ENCODE measurements at regions not wholly inside any gene's neighbourhood (a gene's known extent, or its start where the extent isn't known, plus 50 kb on each side); places are given as distances from the start of the nearest gene placed in this dataset.

DNA sequence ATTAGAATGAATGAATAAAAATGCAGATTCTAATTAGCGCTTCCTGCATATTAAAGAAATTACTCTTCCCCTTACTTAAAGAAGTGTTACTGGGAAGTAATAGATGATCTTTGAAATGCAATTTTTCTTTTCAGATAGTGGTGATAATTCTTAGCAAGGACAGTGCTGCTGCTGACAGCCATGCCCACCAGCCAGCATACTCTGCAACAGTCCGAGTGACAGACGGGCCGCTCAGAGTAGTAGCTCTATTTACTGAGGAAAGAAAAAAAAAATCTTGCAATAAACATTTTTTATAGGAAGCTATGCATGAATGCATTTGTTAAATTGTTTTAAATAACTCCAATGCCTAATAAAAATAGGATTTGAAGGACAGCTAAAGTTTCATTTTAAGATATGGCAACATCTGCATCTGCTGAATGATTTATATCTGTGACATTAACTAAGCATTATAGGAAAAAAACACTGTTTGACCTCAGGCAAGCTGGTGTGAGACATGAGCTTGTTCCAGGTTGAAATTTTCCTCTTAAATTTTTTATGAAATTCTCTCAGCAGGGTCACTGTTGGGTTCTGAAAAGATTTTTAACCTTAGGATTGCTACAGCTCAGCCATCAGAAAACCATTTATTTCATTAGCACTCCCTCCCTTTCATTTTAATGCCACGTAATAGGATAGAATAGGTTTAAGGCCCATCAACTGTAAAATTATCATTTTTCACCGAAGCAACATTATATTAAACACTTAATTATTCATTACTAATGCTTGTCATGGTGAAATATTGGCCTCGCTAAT lies 393.8 kb downstream of the DCDC2C start:
- Mint-ChIP-seq H3K27me3 (ENCODE audit: insufficient read depth, unreplicated experiment) (peaks cover 8% of the 10 kb centered on the region), H3K4me3 (ENCODE audit: unreplicated experiment) (no peak overlapping the region), H3K9me3 (ENCODE audit: unreplicated experiment) (peaks cover 5% of the 10 kb centered on the region), H3K36me3 (ENCODE audit: insufficient read depth, unreplicated experiment) (no peaks in the 10 kb centered on the region), H3K4me1 (ENCODE audit: low read depth, unreplicated experiment) (no peaks in the 10 kb centered on the region), H3K27ac (ENCODE audit: unreplicated experiment) (no peak overlapping the region)
- TF ChIP-seq, protein P1, sequence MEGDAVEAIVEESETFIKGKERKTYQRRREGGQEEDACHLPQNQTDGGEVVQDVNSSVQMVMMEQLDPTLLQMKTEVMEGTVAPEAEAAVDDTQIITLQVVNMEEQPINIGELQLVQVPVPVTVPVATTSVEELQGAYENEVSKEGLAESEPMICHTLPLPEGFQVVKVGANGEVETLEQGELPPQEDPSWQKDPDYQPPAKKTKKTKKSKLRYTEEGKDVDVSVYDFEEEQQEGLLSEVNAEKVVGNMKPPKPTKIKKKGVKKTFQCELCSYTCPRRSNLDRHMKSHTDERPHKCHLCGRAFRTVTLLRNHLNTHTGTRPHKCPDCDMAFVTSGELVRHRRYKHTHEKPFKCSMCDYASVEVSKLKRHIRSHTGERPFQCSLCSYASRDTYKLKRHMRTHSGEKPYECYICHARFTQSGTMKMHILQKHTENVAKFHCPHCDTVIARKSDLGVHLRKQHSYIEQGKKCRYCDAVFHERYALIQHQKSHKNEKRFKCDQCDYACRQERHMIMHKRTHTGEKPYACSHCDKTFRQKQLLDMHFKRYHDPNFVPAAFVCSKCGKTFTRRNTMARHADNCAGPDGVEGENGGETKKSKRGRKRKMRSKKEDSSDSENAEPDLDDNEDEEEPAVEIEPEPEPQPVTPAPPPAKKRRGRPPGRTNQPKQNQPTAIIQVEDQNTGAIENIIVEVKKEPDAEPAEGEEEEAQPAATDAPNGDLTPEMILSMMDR (IDR thresholded peaks at IDR 0.05; ENCODE audit: insufficient read depth in 1 of 2, low read depth in 1 of 2, low read length in 1 of 2, severe bottlenecking in 1 of 2, unreplicated experiment in 1 of 2), result no peak
- Histone ChIP-seq H3K9me3 (no peaks in the 10 kb centered on the region), H3K4me1 (no peaks in the 10 kb centered on the region), H3K36me3 (ENCODE audit: control insufficient read depth, insufficient read depth, low read length) (no peaks in the 10 kb centered on the region), H3K4me3 (ENCODE audit: low read depth, low read length) (no peak overlapping the region), H3K27me3 (replicated peaks; ENCODE audit: control insufficient read depth, insufficient read depth, low read length) (no peaks in the 10 kb centered on the region)
- ChIA-PET POLR2A (no interaction called here), CTCF (no interaction called here)
- intact Hi-C loops (cut with micrococcal nuclease; ENCODE audit: unreplicated experiment), result no loop called here
- no peak for DNase-seq
- BruUV-seq (replicated peaks), result no TSS peak

DNA sequence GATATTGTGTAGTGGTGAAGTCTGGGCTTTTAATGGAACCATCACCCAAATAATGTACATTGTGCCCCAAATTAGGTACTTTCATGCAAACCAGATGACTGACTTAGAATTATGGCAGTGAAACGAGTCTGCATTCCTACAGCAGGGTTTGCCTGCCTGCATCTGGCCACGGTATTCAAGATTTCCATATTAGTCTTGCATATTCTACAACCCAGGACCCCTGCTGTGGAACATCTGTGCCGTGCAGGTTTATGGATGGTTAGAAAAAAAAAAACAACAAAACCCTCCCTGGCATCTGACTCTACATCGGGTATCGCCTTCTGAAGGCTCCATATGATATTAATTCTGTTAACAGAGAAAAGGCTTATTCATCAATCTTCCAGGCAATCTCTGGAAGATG lies 394.8 kb downstream of the DCDC2C start:
- Mint-ChIP-seq H3K27ac (ENCODE audit: unreplicated experiment) (no peak overlapping the region), H3K9me3 (ENCODE audit: unreplicated experiment) (peaks cover 5% of the 10 kb centered on the region), H3K4me3 (ENCODE audit: unreplicated experiment) (no peak overlapping the region), H3K4me1 (ENCODE audit: low read depth, unreplicated experiment) (no peaks in the 10 kb centered on the region), H3K27me3 (ENCODE audit: insufficient read depth, unreplicated experiment) (peaks cover 8% of the 10 kb centered on the region), H3K36me3 (ENCODE audit: insufficient read depth, unreplicated experiment) (no peaks in the 10 kb centered on the region)
- no peak for DNase-seq
- H3K4me3 ChIP-seq (ENCODE audit: low read depth, low read length), result no peak overlapping the region
- no peaks in the 10 kb centered on the region for H3K4me1 ChIP-seq
- intact Hi-C loops (cut with micrococcal nuclease; ENCODE audit: unreplicated experiment), result no loop called here
- ChIA-PET CTCF (no interaction called here), POLR2A (no interaction called here)
- H3K27me3 ChIP-seq (replicated peaks; ENCODE audit: control insufficient read depth, insufficient read depth, low read length), result no peaks in the 10 kb centered on the region
- no TSS peak for BruUV-seq (replicated peaks)
- H3K9me3 ChIP-seq, result no peaks in the 10 kb centered on the region
- TF ChIP-seq, protein P1 (IDR thresholded peaks at IDR 0.05; ENCODE audit: insufficient read depth in 1 of 2, low read depth in 1 of 2, low read length in 1 of 2, severe bottlenecking in 1 of 2, unreplicated experiment in 1 of 2), result no peak
- H3K36me3 ChIP-seq (ENCODE audit: control insufficient read depth, insufficient read depth, low read length), result no peaks in the 10 kb centered on the region

DNA sequence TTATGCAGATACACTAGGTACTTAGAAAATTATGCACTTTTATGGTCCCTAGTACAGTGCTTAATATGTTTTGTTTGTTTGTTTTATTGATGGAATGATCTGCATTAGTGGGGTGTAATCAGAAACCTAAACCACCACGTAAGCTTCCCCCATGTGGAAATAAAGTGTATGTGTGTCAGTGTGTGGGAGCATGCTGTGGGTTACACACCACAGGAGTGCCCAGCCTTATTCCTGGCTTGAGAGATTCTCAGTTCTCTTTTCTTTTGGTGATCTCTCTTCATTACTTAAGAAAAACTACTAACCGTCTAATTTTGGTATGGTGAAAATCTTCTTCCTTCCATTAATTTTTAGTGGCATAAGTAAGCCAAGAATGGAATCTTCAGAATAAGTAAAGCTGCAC lies 398.6 kb downstream of the DCDC2C start:
- no peaks in the 10 kb centered on the region for H3K4me1 Mint-ChIP-seq (ENCODE audit: low read depth, unreplicated experiment)
- TF ChIP-seq, protein P1 (IDR thresholded peaks at IDR 0.05; ENCODE audit: insufficient read depth in 1 of 2, low read depth in 1 of 2, low read length in 1 of 2, severe bottlenecking in 1 of 2, unreplicated experiment in 1 of 2), result no peak
- DNase-seq, result no peak
- Histone ChIP-seq H3K4me3 (ENCODE audit: low read depth, low read length) (no peak overlapping the region), H3K9me3 (no peaks in the 10 kb centered on the region), H3K36me3 (ENCODE audit: control insufficient read depth, insufficient read depth, low read length) (no peaks in the 10 kb centered on the region), H3K27me3 (replicated peaks; ENCODE audit: control insufficient read depth, insufficient read depth, low read length) (no peaks in the 10 kb centered on the region), H3K4me1 (no peaks in the 10 kb centered on the region)
- intact Hi-C loops (cut with micrococcal nuclease; ENCODE audit: unreplicated experiment), result no loop called here
- no peaks in the 10 kb centered on the region for H3K36me3 Mint-ChIP-seq (ENCODE audit: insufficient read depth, unreplicated experiment)
- no peak overlapping the region for H3K4me3 Mint-ChIP-seq (ENCODE audit: unreplicated experiment)
- ChIA-PET POLR2A (no interaction called here), CTCF (no interaction called here)
- BruUV-seq (replicated peaks), result no TSS peak
- H3K27ac Mint-ChIP-seq (ENCODE audit: unreplicated experiment), result no peak overlapping the region
- peaks cover 21% of the 10 kb centered on the region for H3K9me3 Mint-ChIP-seq (ENCODE audit: unreplicated experiment)
- H3K27me3 Mint-ChIP-seq (ENCODE audit: insufficient read depth, unreplicated experiment), result peaks cover 3% of the 10 kb centered on the region

All from Caco-2 (cell line).